GM18508 (cell line): ENCODE measurements at regions not wholly inside any gene's neighbourhood (a gene's known extent, or its start where the extent isn't known, plus 50 kb on each side); places are given as distances from the start of the nearest gene placed in this dataset.

Source experiments
- ATAC-seq: cut with Tn5 transposase; IDR thresholded peaks from one replicate; pipeline ENCODE4 v1.9.1; 2021; ENCODE audit warnings: moderate number of reproducible peaks; ENCODE audit not compliant: insufficient read depth, unreplicated experiment

- no peak for ATAC-seq
These were observed 449.4 kb upstream of the SOX11 start for GRCh38 chr2:5242751-5243150.

DNA sequence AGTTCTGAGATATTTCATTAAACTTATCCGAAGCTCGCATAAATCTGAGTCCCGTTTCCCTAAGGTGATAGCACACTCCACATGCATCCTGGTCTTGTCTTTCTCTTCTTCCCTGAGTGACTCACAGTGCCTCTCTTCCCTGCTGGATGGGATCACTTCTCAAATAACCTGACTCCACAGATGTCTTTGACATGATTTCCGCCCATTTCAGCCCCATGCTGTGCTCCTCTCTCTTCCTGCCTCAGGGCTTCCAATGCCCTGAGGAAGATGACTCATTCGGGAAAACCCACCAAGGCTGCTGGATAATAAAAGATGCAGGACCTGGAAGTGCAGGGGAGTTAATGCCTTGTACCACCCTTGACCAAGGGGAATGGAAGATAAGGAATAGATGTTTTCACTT is 441.7 kb upstream of the SOX11 start:
- no peak for ATAC-seq

- no peak for ATAC-seq
These were observed 438.9 kb upstream of the SOX11 start for GRCh38 chr2:5253263-5253662.

- no peak for ATAC-seq
These were observed 437.3 kb upstream of the SOX11 start for GRCh38 chr2:5254791-5255332.

GRCh38 chr2:5263291-5263690 is 428.9 kb upstream of the SOX11 start:
- no peak for ATAC-seq

DNA sequence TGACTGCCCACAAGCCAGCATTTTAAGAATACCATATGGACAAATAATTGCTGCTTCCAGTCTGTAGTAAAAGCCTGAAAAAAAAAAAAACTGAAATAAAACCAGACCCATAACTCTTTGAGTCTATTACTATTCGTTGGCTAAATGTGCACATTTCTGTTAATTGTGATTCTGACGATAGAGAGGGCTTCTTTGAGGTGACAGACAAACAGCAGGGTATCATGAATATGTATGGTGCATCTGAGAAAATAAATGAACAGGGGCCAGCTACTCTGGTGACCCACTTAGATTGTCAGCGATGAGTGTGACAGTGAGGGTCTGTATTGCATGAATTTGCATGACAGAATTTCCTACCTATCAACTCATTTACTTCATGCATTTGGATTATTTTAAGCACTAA is 427.8 kb upstream of the SOX11 start:
- no peak for ATAC-seq

- ATAC-seq = no peak
These were observed 407.1 kb upstream of the SOX11 start for GRCh38 chr2:5285061-5285460.

GRCh38 chr2:5285872-5286769 is 406.1 kb upstream of the SOX11 start:
- ATAC-seq = no peak

GRCh38 chr2:5287558-5288334 is 404.4 kb upstream of the SOX11 start:
- no peak for ATAC-seq

DNA sequence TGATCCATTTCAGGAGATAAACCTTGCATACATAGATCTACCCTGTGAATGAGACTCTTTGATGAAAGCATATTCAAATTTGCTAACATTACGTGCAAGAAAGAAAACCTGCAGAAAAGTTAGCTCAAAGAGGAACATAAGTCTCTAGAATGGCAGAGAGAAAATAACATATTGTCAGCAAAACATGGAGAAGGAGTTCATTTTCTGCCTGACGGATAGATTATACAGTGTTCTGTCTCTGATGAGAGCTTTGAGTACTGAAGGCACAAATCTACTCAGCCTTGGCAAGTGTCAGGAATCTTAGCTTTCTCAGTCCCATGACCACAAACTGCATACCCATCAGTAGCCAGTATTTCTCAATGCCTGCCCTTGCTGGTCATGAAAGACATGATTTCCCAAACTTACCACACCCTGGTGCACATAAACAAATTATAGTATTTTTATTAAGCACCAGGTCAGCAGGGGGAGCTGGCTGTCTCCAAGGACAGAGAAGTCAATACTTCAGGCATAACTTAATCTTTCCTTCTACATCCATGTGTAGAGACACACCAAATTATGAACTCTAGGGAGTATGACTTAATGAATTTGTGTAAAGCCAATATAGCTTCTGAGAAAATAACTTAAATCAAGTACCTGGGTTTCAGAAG is 401.2 kb upstream of the SOX11 start:
- no peak for ATAC-seq

DNA sequence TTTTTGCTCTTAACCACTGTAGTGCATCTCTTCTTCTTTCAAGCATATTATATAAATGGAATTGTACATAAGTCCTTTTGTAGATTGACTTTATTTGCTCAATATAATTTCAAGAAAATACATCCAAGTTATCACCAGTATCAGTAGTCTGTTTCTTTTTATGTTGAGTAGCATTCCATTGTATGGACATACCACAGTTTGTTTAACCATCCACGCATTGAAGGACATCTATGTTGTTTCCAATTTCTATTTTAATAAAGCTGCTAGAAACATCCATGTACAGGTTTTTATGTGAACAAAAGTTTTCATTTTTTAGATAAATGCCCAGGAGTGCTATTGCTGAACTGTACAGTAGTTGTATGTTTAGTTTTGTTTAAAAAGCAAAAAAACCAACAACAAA is 387.5 kb upstream of the SOX11 start:
- no peak for ATAC-seq

DNA sequence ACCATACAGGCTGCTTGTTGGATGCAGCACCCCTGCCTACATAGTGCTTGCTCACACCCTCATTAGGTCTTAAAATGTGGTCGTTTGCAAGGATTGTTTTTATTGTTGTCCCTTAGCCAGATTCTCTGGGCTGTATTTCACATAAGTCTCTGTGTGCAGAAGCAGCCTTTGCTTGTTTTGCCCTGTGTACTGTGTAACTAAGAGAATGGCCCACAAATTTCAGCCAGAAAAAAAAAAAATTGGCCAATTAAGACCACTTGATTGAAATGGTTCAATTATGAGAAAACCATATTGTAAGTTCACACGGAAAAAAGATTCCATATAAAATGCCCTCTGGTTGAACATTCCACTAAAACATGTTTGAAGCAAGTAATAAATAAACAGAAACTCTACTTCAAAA is 377.1 kb upstream of the SOX11 start:
- ATAC-seq = no peak

GRCh38 chr2:5315512-5315911 is 376.7 kb upstream of the SOX11 start:
- ATAC-seq = no peak

DNA sequence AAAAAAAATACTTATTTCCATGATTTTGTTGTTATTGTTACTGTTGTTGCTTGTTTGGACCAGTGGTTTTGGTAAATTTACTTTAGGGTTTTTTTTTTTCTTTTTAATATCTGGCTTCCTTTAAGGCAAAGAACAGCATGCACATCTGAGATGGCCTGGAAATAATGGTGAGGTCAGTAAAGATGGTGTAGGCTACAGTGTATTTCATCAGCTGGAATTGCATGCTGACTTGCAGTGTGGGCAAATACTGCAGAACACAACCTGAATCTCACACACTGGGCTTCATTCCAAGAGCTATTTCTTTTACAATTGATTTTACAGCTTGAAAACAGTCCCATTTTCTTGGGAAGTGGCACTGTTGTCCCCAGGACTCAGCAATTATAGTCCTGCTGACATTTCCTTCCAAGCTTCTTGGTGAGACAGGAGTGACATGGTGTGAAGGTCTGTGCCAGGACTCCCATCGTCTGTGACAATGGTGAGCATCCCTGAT is 376.1 kb upstream of the SOX11 start:
- ATAC-seq = no peak

- no peak for ATAC-seq
These were observed 372.7 kb upstream of the SOX11 start for GRCh38 chr2:5319493-5319892.

DNA sequence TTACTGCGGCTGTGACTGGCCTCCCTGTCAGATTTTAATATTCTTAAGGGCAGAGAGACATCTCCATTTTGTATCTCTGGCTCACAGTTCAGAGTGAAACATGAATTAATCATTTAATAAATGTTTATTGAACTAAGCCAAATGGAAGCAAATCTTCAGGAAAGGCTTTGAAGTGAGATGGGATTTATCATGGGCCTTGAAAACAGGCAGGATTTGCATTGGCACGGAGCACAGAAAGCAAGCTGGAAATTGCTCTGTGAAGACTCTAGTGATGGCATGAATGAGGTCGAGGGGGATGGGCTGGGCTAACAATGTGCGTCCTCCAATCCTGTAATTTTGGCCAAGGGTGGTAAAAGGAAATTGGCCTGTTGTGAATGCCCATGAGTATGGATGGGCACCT is 369.8 kb upstream of the SOX11 start:
- no peak for ATAC-seq

DNA sequence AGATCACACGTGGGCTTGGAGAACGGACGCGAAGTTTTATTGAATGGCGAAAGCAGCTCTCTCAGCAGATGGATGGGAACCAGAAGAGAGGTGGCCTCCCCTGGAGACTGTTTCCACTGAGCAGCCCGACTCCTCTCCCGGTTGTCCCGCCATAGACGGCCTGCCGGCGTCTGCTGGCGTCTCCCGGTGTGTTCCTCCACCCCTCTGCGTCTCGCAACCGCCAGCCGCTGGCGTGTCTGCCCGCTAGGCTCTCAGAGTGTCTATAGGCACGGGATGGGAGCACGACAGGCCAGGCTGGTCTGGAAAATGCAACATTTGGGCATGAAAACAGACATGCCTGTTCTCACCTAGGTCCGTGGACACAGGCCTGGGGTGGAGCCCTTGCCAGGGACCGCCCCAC is 366.7 kb upstream of the SOX11 start:
- no peak for ATAC-seq

- ATAC-seq = no peak
These were observed 363.4 kb upstream of the SOX11 start for GRCh38 chr2:5328826-5329225.

DNA sequence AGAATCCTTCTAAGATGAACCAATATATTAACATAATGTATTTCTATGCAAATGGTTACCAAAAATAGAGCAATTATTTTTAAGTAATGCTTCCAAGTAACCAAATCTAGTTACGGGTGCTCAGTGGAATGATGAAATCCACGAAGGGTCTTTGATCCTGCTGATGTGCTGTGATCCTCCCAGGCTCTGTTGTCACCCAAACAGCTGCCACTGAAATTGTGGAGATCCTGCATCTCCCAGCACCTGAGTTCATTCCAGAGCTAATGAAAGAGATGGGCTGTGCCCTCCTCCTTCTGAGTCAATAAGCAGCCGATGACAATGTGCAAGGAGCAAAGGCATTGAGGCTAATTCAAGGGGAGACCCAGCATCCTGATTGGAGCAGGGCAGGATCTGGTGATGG is 362.4 kb upstream of the SOX11 start:
- ATAC-seq = no peak

GRCh38 chr2:5330961-5331360 is 361.2 kb upstream of the SOX11 start:
- ATAC-seq = no peak

DNA sequence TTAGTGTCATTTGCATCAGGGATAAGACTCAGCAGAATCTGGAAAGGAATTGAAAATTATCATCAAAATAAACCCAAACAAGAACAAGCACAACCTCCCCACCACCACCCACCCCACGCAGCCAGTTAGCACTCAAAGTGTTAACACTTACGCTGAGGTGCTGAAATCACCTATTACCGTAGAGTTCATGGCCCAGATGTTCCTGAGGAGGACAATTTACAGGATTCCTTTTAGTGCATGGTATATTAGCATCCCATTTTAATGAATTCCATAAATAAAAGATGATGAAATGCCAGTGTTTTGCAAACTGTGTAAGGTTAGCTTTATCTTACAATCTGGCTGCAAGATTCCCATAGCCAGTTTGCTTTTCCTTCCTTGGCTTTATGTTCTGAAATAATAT is 359.3 kb upstream of the SOX11 start:
- no peak for ATAC-seq
